ENCODE measurements at regions not wholly inside any gene's neighbourhood (a gene's known extent, or its start where the extent isn't known, plus 50 kb on each side); places are given as distances from the start of the nearest gene placed in this dataset.
A peak's percentile ranks its signal among the peaks of the same experiment; 100 is the strongest.
"Not testable (repeated sequence)": the region's sequence is repeated elsewhere in the genome, so short reads cannot be mapped to it uniquely, and the experiment has no call there.

DNA sequence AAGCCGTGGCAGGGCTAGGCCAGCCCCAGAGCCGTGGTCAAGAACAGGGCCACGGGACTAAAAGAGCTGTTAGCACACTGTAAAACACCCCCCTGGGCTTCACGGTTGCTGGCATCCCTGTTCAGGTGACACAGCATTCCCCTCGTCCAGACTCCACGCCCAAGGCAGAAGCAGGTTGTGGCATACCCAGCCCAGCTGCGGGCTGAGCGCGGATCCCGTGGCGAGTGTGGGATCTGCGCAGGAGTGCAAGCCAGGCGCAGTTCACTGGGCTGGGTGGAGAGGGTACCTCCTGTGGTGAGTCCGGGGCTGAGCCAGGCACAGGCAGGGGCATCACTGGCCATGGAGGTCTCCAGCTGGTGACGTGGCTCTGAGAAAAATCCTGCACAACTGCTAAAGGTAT lies 199.1 kb downstream of the FZD1 start:
- no peak for DNase-seq (ENCODE audit: low read depth)

DNA sequence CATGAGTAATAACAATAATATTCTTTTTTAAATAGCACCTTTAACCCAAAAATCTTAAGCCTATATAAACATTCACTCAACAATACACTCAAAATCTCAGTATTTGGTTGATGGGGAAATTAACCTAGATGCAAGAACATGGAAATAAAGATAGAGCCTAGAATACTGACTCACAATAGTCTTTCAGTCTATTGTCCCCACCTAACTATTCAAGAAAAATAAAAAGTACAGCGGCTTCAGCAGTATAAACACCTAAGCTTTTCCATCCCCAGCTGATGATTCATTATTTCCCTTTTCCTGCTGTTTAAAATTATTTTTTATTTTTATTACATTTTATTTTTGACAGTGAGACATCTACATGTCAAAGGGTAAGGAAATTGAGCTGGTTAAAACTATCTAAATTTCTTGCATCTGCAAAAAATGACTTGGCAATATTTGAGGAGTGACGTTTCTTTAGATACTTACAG lies 201.4 kb downstream of the FZD1 start:
- DNase-seq (ENCODE audit: low read depth) = peak; percentile 45

DNA sequence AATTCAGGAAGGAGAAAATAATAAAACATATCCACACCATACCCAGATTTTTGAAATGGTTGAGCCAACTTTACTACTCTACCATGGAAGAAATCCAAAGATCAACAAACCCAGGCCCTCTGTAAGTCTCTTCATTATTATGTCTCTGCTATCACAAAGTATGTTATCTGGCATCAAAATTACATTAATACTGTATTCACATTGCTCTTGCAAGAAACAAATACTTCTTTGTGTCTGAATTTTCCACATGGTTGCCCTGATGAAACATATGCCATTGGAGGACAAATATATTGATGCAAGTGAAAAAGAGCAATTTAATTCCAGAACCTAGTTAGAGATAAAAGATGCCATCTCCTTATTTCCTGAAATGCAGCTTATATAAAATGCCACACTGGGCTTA lies 204.0 kb downstream of the FZD1 start:
- DNase-seq (ENCODE audit: low read depth) = no peak

DNA sequence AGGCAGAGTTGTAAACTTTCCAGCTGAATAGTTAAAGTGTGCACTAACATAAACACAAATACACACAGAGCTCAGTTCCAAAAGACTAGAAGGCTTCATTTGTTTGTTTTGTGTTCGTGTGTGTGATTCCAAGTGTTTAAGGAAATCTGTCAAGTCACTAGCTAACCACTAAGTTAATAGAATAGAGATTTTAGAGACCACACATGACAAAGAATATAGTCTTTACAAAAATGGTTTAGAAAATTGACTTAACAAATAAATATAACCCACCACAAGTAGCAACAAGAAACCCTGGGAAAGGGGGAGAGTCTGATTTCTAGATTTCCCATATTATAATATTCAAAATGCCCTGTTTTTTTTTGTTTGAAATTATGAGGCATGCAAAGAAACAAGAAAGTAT lies 209.4 kb downstream of the FZD1 start:
- no peak for DNase-seq (ENCODE audit: low read depth)

DNA sequence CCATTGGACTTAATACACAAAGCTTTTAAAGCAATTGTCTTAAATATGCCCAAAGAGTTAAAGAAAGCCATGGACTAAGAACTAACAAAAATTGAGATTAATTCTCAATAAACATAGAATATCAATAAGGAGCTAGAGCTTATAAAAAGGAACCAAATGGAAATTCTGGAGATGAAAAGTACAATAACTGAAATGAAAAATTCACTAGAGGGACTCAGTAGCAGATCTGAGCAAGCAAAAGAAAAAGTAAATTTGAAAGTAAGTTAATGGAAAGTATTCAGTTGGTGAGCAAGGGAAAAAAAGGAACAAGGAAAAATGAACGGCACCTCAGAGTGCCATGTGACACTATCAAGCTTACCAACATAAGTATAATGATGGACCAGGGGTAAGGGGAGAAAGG lies 209.8 kb downstream of the FZD1 start:
- DNase-seq (ENCODE audit: low read depth) = no peak

DNA sequence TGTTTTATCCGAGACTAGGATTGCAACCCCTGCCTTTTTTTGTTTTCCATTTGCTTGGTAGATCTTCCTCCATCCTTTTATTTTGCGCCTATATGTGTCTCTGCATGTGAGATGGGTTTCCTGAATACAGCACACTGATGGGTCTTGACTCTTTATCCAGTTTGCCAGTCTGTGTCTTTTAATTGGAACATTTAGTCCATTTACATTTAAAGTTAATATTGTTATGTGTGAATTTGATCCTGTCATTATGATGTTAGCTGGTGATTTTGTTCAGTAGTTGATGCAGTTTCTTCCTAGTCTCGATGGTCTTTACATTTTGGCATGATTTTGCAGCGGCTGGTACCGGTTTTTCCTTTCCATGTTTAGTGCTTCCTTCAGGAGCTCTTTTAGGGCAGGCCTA lies 216.2 kb downstream of the FZD1 start:
- DNase-seq (ENCODE audit: low read depth) = not testable (repeated sequence)

DNA sequence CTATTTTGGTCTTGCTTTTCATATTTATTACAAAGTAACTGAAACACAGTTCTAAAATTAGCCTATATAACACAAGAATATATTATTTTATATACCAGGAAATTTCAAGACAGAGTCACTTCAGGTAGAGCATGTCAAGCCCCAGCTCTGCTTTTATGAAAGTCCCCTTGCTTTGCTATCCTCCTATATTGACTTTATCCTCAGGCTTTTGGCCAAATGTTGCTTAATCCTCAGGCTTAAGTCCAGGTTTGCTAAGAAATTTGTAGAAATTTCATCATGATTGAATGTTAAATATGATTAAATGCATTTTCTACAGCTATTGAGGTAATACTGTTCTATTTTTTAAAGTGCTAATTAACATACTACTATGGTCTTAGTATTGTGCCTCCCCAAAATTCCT lies 227.6 kb downstream of the FZD1 start:
- DNase-seq (ENCODE audit: low read depth) = peak; percentile 19

DNA sequence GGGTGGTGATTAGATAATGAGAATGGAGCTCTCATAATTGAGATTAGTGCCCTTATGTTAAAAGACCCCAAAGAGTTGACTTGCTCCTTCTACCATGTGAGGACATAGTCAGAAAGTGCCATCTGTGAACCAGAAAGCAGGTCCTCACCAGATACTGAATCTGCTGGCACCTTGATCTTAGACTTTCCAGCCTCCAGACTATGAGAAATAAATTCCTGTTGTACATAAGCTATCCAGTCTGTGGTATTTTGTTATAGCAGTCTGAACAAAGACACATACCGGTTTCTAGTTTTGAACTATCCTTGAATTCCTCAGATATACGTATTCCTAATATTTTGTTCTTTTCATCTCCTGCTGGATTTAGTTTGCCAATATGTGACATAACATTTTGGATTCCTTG lies 228.1 kb downstream of the FZD1 start:
- DNase-seq (ENCODE audit: low read depth) = no peak

DNA sequence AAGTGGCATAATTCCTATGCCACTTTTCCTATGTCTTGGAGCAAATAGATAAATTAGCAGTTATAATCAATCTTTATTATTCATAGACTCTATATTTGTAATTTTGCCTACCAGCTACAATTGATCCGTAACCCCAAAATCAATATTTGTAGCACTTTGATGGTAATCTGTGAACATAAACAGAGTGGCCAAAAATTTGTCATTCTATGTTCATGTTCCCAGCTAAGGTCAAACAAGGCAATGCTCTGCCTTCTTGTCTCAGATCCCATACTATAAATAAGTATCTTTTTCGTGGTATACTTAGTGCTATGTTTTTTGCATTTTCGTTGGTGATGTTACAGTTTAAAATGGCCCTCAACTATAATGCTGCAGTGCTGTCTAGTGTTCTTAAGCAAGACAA lies 228.5 kb downstream of the FZD1 start:
- DNase-seq (ENCODE audit: low read depth) = no peak

DNA sequence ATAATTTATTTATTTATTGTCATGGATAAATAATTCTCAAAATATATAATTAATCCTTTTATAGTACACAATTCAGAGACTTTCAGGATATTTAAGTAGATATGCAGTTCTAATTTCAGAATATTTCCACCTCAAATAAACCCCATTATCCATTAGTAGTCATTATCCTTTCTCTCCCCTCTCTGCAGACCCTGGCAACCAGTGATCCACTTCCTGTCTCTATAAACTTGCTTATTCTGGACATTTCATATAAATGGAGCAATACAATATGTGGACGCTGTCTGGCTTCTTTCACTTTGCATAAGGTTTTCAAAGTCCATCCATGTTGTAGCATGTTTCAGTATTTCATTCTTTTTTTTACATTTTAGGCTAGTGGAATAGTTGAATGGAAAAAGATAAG lies 230.2 kb downstream of the FZD1 start:
- DNase-seq (ENCODE audit: low read depth) = no peak

DNA sequence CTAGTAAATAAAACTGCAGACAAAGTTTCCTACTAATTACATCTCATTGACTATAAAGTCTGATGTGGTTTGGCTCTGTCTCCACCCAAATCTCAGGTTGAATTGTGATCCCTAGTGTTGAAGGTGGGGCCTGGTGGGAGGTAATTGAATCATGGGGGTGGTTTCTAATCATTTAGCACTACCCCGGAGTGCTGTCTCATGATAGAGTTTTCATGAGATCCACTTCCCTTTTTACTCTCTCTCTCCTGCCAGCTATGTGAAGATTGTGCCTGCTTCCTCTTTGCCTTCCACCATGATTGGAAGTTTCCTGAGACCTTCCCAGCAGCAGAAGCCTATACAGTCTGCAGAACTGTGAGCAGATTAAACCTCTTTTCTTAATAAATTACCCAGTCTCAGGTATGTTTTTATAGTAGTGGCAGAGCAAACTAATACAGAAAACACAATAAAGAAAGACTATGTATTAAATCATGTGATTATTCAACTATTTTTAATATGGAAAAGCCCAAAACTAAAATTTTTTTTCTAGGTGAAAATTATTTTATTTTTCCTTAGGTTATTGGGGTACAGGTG lies 232.1 kb downstream of the FZD1 start:
- no peak for DNase-seq (ENCODE audit: low read depth)

DNA sequence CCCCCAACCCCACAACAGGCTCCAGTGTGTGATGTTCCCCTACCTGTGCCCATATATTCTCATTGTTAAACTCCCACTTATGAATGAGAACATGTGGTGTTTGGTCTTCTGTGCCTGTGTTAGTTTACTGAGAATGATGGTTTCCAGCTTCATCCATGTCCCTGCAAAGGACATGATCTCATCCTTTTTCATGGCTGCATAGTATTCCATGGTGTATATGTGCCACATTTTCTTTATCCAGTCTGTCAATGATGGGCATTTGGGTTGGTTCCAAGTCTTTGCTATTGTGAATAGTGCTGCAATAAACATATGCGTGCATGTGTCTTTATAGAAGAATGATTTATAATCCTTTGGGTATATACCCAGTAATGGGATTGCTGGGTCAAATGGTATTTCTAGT lies 233.0 kb downstream of the FZD1 start:
- DNase-seq (ENCODE audit: low read depth) = not testable (repeated sequence)

DNA sequence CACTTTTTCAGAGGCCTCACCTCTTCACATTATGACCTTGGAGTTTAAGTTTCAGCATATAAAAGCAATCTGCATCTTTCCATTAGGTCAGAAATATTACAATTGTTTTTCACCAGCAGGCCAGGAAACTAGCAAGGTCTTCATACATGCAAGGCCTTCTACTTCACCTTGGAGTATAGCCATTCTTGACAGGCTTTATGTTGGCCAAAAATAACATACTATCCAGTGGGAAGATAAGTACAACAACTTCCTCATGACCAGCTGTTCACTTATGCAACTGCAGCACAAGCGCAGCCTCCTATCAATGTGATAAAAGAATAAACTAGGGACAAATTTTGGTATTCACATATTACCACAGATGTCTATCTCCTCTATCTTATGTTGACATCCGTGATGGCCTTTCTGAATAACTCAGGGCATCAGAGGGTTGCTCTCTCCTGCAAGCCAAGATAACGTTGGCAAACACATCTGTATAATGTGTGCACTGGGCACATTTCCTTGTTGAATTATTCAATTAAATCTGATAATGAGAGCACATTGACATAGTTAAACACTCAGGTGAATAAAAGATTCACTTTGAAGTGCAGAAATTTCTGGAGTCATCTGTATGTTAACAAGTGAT lies 239.8 kb downstream of the FZD1 start:
- no peak for DNase-seq (ENCODE audit: low read depth)

DNA sequence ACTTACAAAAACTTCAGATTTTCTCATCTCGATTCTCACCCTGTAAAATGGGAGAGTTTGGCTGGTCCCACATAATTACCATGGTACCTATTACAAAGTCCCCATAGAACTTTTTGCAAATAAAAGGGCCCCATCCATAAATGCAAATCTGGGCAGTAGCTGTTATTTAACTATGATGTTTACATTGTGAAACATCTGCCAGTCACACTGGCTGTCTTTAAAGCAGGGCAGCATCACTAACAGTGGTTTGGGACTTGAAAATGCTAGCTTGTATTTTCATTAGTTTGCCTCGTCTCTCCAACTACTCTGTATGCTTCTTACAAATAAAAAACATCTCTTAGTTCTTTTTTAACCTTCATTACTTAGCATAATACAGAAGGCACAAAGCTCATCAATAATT lies 240.7 kb downstream of the FZD1 start:
- no peak for DNase-seq (ENCODE audit: low read depth)

DNA sequence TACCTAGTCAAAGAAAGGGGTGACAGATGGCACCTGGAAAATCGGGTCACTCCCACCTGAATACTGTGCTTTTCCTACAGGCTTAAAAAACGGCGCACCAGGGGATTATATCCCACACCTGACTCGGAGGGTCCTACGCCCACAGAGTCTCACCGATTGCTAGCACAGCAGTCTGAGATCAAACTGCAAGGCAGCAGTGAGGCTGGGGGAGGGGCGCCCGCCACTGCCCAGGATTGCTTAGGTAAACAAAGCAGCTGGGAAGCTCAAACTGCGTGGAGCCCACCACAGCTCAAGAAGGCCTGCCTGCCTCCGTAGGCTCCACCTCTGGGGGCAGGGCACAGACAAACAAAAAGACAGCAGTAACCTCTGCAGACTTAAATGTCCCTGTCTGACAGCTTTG lies 242.7 kb downstream of the FZD1 start:
- DNase-seq (ENCODE audit: low read depth) = not testable (repeated sequence)

DNA sequence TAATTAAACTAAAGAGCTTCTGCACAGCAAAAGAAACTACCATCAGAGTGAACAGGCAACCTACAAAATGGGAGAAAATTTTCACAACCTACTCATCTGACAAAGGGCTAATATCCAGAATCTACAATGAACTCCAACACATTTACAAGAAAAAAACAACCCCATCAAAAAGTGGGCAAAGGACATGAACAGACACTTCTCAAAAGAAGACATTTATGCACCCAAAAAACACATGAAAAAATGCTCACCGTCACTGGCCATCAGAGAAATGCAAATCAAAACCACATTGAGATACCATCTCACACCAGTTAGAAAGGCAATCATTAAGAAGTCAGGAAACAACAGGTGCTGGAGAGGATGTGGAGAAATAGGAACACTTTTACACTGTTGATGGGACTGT lies 247.6 kb downstream of the FZD1 start:
- not testable (repeated sequence) for DNase-seq (ENCODE audit: low read depth)

DNA sequence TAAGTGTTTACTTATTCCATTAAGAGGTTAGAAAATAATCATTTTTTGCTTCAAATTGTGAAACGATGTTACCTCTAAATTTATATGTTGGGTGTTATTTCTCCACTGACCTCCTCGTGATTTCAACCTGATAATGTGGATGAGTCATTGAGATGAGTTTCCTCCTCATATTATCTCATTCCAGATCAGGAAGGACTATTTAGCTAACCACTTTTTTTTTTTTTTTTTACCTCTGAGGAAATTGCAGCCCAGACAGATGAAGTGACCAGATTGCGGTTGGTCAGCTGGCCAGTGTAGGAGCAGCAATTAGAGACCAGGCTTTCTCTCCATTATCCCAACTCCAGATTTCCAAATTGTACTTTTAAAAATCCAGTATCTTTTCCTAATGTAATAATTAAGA lies 248.7 kb downstream of the FZD1 start:
- no peak for DNase-seq (ENCODE audit: low read depth)

DNA sequence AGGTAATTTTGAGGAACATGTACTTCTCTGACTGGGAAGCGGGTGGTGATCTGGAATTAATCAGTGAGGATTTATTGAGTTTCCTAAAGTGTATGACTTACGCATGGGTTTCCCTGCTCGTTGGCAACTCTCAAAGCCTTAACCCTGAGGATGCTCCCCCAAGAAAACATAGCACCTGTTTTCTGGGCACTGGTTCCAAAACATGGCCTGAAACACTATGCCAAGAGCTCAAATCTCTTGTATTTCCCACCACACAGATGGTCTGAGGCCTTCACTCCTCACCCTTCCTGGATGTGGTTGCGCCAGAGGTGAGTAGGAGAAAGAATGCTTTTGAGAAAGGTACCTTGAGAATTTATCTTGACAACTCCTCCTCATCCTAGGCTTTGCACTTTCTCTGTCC lies 250.4 kb downstream of the FZD1 start:
- no peak for DNase-seq (ENCODE audit: low read depth)

DNA sequence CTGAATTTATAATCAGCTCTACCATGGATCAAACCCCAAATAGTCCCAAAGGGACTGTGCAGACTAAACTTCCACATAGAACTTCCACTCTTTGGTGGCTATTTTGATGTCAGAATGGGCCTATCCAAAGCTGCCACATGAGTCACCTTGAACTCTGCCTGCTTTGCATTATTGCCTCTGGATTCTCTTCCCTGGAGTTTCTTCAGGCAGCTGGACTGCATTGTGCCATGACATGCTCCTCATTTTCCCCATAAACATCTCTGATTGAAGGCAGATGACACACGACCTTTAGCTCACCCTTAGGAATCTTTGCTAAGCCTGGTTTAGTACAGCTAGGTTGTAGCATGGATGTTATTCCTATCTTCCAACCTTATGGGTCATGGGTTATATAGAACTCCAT lies 251.7 kb downstream of the FZD1 start:
- no peak for DNase-seq (ENCODE audit: low read depth)

DNA sequence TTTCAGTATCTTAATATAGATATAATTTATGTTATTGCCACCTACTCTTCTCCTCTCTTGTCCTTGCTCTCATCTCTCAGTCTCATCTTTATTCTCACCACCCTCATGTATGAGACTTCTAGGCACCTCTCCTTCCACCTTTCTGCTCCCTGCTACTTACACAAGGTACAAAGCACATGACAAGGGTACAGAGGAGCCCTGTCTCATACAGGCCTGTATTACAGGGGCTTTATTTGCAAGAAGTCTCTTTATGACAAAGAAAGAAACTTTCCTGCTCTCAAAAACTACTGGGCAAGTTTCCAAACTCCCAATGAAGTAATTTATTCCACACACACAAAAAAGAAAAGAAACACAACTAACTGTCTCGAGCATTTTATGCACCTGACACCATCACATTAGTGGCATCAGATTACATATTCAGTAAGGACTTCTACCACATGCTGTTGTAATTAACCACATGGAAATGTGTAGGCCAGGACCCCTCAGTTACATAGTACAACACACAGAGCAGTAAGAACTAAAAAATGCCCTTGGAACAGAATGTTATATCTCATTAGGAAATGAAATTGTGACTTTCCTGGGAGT lies 253.1 kb downstream of the FZD1 start:
- DNase-seq (ENCODE audit: low read depth) = no peak

DNA sequence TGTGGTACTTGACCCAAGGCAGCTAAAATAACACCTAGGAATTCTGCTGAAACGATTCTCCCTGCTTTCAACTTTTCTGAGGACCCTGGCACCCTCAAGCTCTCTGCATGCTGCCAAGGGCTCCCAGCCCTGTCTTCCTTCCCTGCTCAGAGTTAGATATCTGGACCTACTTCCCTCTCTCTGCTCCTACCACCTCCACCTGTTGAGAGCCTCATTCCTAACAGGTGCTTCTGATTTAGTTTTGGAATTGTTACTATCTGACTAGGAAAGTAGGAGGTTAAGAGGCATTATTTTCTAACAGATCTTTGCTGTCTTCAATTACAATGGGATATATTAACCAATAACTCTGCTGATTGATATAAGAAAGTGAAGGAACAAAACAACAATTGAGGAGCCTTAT lies 253.8 kb downstream of the FZD1 start:
- no peak for DNase-seq (ENCODE audit: low read depth)

DNA sequence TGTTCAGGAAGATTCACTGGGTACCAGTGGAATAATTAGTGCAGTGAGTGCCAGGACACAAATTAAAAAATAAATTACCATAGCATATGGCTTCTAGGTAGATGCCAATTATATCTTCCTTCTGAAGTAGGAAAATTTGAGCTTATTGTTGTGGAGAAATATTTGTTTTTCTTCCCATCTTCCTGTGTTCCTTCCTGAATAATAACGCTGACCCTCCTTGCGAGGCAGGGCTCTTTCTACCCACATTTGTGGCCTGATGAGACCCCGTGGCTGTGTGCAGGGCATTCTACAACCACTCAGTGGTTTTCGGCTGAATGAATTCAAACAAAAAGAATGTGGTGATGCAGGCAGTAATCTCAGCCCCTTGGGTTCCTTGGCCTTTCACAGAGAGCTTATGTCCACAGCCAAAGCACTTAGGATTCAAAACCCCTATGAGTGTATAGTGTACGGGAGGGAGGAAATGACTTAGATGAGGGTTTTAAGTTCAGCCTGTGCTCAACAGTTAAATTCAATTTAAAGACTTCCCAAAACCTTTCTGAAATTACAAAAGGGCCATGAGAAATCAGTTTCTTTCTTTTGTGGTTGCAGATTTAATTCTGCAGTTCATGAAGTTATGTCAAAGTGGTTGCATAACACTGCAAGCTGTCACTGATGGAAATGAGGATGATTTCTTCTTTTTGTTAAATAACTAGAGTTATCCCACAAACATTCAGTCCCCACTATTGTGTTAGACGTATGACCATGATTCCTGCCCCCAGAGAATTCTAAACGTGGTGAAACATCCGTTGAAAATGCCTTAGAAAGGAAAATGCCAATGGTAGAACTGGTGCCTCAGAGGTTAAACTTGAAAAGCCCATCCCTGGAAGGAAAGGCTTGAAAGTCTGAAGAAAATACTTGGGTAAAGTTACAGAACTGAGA lies 255.3 kb downstream of the FZD1 start:
- no peak for DNase-seq (ENCODE audit: low read depth)

DNA sequence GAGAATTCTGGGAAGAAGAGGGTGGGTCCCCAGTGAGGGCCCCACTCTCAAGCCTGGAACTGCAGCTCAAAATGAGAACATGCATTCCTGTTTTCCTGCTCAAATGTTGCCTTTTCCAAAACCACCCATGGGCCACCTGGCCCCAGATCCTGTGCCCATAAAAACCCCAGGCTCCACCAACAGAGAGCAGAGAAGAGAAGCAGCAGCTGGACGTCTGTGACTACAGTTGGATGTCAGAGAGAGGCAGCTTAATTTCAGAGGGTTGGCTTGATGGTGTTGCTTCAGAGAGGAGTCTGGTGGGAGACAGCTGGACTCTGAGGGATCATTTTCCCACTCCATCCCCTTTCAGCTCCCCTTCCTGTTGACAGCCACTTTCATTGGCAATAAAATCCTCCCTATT lies 256.4 kb downstream of the FZD1 start:
- no peak for DNase-seq (ENCODE audit: low read depth)

Data from fibroblast of gingiva (primary cell).